Stimulated activated effector memory CD8-positive, alpha-beta T cell treated with anti-CD3 and anti-CD28 coated beads, Interleukin-12 subunit alpha, Interleukin-12 subunit beta, amount 100 ng/mL, for 72 hours (primary cell): ENCODE measurements at regions not wholly inside any gene's neighbourhood (a gene's known extent, or its start where the extent isn't known, plus 50 kb on each side); places are given as distances from the start of the nearest gene placed in this dataset.

ENCODE experiments used
- ATAC-seq: fragments of 150-1000 bp; cut with Tn5 transposase; 2 replicates; pipeline ENCODE4 v1.10.0; 2021
- DNase-seq, 2 donors: peaks; one replicate each; pipeline ENCODE4 v3.0.0; 2021 to 2022; ENCODE audit warnings: low spot score in 2 of 2
- H3K27ac Mint-ChIP-seq: one replicate; pipeline ENCODE4 v1.8.0; 2022; ENCODE audit warnings: mild to moderate bottlenecking, mixed read lengths
- H3K36me3 Mint-ChIP-seq: one replicate; pipeline ENCODE4 v1.8.0; 2022; ENCODE audit warnings: mild to moderate bottlenecking, mixed read lengths
- H3K4me1 Mint-ChIP-seq: one replicate; pipeline ENCODE4 v1.8.0; 2022; ENCODE audit warnings: mixed read lengths
- H3K4me3 Mint-ChIP-seq: one replicate; pipeline ENCODE4 v1.8.0; 2022; ENCODE audit warnings: mild to moderate bottlenecking, mixed read lengths
- H3K9me3 Mint-ChIP-seq: one replicate; pipeline ENCODE4 v1.8.0; 2022; ENCODE audit warnings: mixed read lengths

DNA sequence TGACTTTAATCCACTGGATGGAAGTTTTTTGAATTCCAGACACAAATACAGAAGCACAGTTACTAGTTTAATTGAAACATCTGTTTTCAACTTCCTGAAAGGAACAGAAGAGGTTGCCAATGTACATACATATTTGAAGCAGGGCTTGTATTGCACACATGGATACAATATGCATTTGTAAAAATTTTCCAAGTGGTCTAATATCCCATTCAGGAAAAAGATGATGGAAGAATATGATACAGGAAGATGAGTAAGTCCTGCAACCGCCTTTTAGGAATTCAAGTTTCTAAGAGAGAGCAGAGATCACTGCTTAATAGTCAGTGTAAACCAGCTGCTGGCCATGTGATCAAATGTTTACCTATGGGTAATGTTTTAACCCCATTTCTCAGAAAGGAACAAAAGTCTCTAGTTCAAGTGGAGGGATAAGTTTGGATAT is 265.4 kb downstream of the TRIB2 start:
- no peaks in the 10 kb centered on the region for H3K36me3 Mint-ChIP-seq
- H3K27ac Mint-ChIP-seq = no peak overlapping the region
- H3K4me3 Mint-ChIP-seq = no peak overlapping the region
- ATAC-seq (no peak), DNase-seq (no peak)
- peaks cover 1% of the 10 kb centered on the region for H3K4me1 Mint-ChIP-seq
- no peaks in the 10 kb centered on the region for H3K9me3 Mint-ChIP-seq

DNA sequence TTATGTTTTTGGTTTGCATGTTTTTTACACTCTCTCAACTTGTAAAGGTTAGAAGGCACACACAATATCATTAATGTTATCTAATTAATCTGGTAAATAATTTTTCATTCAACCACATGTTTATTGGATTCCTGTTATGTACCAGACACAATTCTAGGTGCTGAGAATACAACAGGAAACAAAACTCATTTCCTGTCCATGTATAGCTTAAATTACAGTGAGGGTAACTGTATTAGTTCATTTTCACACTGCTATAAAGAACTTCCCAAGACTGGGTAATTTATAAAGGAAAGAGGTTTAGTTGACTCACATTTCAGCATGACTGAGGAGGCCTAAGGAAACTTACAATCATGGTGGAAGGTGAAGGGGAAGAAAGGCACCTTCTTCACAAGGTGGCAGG is 270.5 kb downstream of the TRIB2 start:
- Mint-ChIP-seq H3K9me3 (no peaks in the 10 kb centered on the region), H3K36me3 (no peaks in the 10 kb centered on the region), H3K4me3 (no peak overlapping the region), H3K27ac (peak overlapping the region; percentile 61), H3K4me1 (peaks cover 8% of the 10 kb centered on the region)
- DNase-seq (no peak), ATAC-seq (no peak)

DNA sequence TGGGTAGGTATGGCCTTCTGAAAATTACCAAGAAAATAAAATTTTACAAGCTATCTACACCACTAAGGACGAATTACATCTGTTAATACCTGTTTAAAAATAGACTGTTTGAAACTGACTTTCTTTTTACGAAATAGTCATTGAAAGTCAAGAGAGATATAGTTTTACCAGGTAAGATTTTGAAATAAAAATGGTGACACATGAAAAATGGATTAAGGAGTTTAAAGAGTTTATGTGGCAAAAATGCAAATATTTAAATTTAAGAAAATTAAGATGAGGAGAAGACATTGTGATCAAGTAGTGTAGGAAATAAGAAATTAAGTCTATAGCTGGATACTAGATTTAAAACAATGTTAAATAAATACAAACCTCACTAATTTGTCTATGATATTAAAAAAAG is 271.5 kb downstream of the TRIB2 start:
- no peaks in the 10 kb centered on the region for H3K9me3 Mint-ChIP-seq
- H3K36me3 Mint-ChIP-seq = no peaks in the 10 kb centered on the region
- ATAC-seq (no peak), DNase-seq (no peak)
- H3K4me3 Mint-ChIP-seq = no peak overlapping the region
- H3K4me1 Mint-ChIP-seq = peaks cover 8% of the 10 kb centered on the region
- H3K27ac Mint-ChIP-seq = no peak overlapping the region

DNA sequence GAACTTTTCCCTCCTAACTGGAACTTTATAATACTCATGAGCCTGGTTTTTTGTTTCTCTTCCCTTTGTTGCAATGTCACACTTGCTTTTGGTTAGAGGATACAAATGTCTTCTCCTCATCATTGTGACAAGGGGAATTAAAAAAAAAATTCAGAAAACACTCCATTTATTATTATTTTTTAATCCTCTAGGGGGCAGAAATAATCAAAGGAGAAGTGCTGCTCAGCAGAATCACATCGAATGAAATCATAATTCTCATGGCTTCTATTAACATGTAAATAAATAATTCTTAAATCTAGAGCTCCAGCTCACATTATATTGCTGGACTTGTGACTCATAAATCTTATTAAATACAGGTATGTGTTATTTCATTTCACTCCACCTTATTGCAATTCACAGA is 273.8 kb downstream of the TRIB2 start:
- Mint-ChIP-seq H3K4me3 (no peak overlapping the region), H3K27ac (no peak overlapping the region), H3K4me1 (peaks cover 8% of the 10 kb centered on the region), H3K36me3 (no peaks in the 10 kb centered on the region), H3K9me3 (no peaks in the 10 kb centered on the region)
- ATAC-seq = no peak
- no peak for DNase-seq

DNA sequence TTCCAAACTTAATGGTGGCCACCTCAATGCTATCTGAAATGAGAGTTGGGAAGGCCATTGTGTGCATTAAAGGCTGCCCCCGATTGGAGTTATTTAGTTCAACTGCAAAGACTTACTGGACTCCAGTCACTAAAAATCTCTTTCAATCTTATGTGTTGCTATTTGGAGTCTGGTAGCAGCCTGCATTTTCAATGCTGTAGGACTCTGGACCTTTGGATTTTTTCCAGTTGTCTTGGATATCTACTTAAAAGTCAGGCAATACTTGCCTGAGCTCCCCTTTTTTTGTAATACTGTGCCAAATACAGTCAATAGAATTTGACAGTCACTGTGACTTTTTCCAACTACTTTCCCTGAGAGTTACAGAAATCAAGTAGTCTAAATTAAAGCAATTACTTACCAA is 281.9 kb downstream of the TRIB2 start:
- Mint-ChIP-seq H3K4me3 (no peak overlapping the region), H3K9me3 (no peaks in the 10 kb centered on the region), H3K27ac (no peak overlapping the region), H3K36me3 (no peaks in the 10 kb centered on the region), H3K4me1 (no peaks in the 10 kb centered on the region)
- DNase-seq (no peak), ATAC-seq (no peak)

DNA sequence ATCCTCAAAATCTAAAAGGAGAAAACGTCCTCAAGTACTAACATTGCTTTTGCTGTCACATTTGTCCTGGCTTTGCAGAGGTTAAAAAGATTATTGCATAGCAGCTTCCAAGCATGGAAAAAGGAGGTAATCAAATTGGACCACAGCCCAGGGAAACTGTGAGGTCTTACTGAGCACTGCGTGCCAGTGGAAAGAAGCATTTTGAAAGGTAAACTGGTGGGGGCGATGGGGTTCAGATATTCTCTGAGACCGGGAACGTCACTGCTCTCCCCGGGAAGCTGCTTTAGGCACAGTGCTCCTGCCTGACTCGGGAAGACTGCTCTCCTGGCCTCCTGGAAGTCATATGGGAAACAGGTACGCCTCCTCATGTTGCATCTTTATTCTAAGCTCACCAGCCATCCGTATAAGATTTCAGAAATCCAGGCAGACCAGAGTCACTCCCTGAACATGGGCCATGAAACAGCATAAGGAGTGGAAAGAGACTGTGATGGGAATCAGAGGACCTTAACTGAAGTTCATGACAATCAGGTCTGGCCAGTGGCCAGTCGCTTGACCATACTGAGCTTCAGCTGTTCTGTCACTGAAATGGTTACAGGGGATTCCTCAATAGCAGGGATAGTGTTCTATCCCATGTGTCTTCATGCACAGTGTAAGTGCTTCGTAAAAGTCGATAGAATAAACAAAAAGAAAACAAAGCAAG is 284.1 kb downstream of the TRIB2 start:
- Mint-ChIP-seq H3K4me1 (no peaks in the 10 kb centered on the region), H3K9me3 (no peaks in the 10 kb centered on the region), H3K27ac (no peak overlapping the region), H3K36me3 (no peaks in the 10 kb centered on the region), H3K4me3 (no peak overlapping the region)
- ATAC-seq = no peak
- no peak for DNase-seq

DNA sequence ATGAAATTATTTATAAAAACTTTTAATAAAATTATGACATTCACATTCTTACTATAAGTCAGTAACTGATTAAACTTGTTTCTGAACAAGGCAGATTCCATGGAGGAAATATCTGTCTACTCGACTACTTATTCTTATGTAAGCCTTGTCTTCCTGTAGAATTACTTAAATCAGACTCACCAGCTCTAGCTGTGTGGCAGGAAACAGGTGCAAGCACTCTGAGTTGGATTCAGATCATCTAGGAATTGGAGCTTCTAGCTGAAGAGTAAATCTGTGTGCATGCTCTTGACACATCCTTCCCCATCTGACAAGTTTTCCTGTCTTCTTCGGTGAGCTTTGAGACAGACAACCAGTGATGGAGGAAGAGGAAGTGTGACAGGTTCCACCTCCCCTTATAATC is 284.7 kb downstream of the TRIB2 start:
- no peaks in the 10 kb centered on the region for H3K4me1 Mint-ChIP-seq
- H3K27ac Mint-ChIP-seq = no peak overlapping the region
- no peaks in the 10 kb centered on the region for H3K9me3 Mint-ChIP-seq
- no peak overlapping the region for H3K4me3 Mint-ChIP-seq
- ATAC-seq (no peak), DNase-seq (no peak)
- no peaks in the 10 kb centered on the region for H3K36me3 Mint-ChIP-seq

DNA sequence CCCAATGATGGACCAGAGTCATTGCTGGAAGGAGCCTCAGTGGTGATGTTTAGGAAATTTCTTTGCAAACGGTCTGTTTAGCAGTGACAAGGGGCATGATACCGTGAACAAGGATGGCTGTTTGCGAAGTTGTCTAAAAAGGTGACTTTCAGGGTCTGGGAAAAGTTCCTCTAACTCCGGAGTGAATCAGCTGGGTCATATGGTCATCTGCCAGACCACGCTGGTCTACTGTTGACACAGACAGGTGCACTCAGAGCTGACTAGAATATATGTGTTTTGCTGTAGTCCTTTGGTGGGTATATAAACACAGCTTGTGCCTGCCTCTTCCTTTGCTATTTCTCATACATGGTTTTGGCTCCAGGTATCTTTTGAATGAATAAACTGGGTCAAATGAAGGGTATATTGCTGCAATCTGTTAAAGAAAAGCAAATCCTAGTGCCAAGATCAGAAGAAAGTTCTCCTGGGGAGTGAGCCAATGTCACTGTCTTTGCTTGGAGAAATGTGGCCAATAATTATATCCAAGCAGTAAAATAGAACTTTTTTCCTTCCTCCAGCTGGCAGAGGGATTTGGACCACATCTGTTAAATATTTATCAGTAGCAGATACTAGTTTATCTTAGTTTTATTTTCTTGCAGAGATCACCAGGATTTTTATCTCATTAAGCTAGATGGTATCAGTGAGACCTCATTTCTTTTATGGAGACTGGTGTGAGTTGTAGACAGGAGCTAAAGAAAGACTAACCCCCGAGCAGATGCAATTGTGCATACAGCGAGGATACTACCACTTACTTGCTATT is 286.0 kb downstream of the TRIB2 start:
- Mint-ChIP-seq H3K36me3 (no peaks in the 10 kb centered on the region), H3K4me1 (no peaks in the 10 kb centered on the region), H3K9me3 (no peaks in the 10 kb centered on the region), H3K27ac (no peak overlapping the region), H3K4me3 (no peak overlapping the region)
- ATAC-seq = no peak
- no peak for DNase-seq

DNA sequence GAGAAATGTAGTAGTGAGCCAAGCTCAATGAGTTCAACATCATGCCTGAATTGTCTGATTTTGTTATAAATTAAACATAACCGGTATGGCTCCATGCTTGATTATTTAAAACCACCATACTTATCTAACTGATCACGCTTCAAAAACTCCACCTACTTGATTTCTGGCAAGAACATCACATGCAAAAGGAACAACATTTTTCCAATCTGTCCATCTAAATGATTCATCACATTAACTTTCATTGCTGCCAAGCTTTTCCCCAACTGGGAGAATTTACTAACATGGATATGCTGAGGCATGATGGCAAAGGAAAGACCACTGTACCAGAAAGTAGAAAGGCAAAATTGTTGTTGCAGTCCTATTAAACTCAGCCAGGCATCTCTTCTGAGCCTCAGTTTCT is 286.8 kb downstream of the TRIB2 start:
- DNase-seq (no peak), ATAC-seq (no peak)
- Mint-ChIP-seq H3K4me1 (no peaks in the 10 kb centered on the region), H3K27ac (no peak overlapping the region), H3K4me3 (no peak overlapping the region), H3K36me3 (no peaks in the 10 kb centered on the region), H3K9me3 (no peaks in the 10 kb centered on the region)

DNA sequence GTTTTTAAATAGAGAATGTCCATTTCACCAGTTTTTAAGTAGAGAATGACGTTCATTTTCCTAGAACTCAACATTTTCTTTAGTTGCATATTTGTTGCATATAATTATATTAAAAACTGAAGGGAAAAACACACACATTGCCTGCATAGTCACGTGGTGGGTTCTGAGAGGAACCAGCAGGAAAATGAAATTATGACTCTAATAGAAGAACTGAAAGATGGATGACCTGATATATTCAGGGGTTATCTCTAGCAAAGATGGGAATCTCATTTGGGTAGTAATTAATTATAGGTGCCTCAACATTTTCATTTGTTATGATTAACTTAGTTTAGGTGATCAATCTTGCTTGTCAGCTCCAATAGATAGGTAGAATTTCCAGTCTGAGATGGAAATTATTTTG is 288.3 kb downstream of the TRIB2 start:
- no peak for ATAC-seq
- no peak for DNase-seq
- Mint-ChIP-seq H3K9me3 (no peaks in the 10 kb centered on the region), H3K36me3 (no peaks in the 10 kb centered on the region), H3K4me1 (no peaks in the 10 kb centered on the region), H3K27ac (no peak overlapping the region), H3K4me3 (no peak overlapping the region)

DNA sequence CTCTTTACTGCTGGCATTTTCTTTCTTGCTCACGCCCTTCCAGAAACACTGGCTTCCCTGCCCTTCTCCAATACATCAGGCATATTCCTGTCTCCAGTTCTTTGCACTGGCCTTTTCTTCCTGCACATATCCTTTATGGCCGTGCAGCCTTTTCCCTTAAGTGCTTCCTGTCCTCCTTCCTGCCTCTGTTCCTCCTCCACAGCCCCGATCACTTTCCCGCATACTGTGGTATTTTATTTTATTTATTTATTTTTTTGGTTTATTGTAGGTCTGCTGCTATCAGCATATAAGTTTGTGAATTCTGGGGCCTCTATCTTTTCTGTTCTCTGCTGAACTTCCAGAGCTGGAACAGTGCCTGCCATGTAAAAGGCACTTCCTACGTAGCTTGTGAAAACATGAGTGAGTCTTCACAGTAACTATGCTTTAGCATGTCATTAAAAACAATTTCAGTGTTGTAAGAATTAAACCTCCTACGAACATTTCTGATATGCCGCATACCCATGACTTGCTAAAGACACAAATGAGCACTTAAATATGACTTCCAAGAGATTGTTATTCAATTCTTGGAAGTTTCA is 289.1 kb downstream of the TRIB2 start:
- Mint-ChIP-seq H3K9me3 (no peaks in the 10 kb centered on the region), H3K36me3 (no peaks in the 10 kb centered on the region), H3K4me3 (no peak overlapping the region), H3K4me1 (no peaks in the 10 kb centered on the region), H3K27ac (no peak overlapping the region)
- DNase-seq (no peak), ATAC-seq (no peak)

DNA sequence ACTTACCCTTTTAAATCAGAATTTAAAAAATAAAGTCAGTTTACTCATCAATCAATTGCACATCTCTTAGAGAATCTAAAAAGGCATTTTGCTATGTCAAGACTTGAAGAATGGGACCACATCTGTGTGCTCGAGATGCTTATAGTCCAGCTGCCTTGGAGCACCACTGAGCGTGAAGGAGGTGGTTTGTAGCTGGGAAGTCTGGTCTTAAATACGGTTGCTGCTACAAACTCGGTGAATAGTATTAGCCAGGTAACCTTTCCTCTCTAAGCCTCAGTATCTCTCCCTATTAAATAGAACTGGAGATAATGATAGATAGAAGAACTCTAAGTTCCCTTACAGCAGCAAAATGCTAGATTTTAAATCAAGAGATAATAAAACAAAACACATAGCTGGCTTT is 289.7 kb downstream of the TRIB2 start:
- H3K27ac Mint-ChIP-seq = no peak overlapping the region
- no peaks in the 10 kb centered on the region for H3K4me1 Mint-ChIP-seq
- H3K4me3 Mint-ChIP-seq = no peak overlapping the region
- DNase-seq (no peak), ATAC-seq (no peak)
- H3K36me3 Mint-ChIP-seq = no peaks in the 10 kb centered on the region
- H3K9me3 Mint-ChIP-seq = no peaks in the 10 kb centered on the region

DNA sequence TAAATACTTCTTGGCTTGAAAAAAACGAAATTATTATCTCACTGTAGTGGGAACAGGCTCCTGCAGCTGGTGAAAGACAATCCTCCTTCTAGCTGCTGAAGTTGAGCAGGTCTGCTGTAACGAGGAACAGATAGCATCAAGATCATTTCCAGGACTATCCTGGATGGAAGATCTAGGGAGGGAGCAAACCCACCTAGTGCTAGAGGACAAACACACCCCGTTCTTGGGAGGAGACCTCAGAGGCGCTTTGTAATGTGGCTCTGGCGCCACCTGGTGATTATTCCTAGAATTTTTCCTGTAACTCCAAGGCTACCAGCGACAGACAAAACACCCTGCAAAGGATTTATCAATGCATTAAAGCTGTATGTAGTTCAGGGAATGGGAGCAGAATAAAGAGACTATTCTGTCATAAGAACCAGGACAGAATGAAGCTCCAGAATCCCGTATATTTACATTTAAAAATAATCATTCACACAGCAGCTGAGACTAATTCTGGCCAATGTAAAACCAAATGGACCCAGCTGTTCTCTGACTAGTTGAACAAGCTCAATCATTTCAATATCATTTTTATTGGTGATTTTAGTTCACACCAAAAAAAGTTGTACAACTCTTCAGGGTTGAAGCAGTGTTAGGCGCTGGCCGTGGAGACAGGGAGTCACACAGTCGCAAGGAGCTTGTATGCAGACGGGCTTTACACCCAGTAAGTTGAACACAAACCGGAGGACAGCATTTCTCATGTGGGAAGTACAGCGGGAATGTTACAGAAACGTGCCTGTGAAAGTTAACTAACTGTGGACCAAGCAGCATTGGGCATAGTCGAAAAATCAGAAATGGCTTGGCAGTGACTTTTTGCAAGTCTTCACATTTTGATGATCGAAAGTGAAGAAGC is 290.3 kb downstream of the TRIB2 start:
- Mint-ChIP-seq H3K27ac (no peak overlapping the region), H3K9me3 (no peaks in the 10 kb centered on the region), H3K36me3 (no peaks in the 10 kb centered on the region), H3K4me3 (no peak overlapping the region), H3K4me1 (no peaks in the 10 kb centered on the region)
- DNase-seq (peak; percentile 44 to 75), ATAC-seq (peak; percentile 66)

DNA sequence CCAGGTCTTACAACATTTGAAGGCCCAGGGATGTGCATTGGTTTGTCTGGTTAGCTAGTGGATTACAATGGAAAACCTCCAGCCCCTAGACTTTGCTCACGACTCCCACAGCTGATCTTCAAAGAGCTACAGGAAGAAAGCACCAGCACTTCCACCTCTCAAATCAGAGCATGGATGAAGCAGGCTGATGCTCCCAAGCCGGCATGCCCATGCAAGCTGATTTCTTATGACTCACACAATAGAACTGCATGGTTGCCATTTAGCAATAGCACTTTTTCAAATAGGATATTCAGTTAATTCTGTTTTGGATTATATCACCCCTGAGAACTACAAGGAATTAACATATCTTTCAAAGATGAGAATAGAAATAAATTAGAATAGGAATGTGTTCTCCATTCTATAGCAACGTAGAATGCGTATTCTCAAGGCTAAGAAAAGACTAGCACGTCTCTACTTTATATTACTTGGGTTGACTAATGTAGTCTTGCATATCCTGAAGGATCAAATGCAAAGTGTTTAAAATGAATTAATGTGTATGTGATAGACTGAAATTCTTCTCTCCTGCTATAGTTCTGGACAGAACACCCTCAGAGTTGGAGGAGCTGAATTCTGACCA is 292.4 kb downstream of the TRIB2 start:
- DNase-seq = no peak
- Mint-ChIP-seq H3K4me1 (no peaks in the 10 kb centered on the region), H3K9me3 (no peaks in the 10 kb centered on the region), H3K27ac (no peak overlapping the region), H3K4me3 (no peak overlapping the region), H3K36me3 (no peaks in the 10 kb centered on the region)
- no peak for ATAC-seq

DNA sequence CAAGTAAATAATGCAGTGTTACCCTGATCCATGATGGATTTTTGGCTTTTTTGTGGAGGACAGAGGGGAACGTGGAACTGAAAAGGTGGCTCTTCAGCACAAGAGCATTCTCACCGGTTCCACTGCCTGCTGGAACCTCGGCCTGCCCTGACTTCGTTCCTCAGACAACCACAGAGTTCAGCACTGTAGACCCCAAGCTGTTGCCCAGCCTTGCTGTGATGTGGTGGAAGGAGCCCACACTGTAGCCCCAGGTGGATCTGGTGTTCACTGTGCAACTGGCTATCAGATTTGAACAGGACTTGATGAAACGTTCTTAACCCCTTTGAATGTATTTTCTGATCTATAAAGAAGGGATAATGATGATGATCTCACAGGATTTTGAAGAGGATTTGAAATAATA is 293.5 kb downstream of the TRIB2 start:
- Mint-ChIP-seq H3K9me3 (no peaks in the 10 kb centered on the region), H3K4me1 (no peaks in the 10 kb centered on the region), H3K27ac (no peak overlapping the region), H3K36me3 (no peaks in the 10 kb centered on the region), H3K4me3 (no peak overlapping the region)
- DNase-seq (no peak), ATAC-seq (no peak)
